CD4-positive, CD25-positive, alpha-beta regulatory T cell (primary cell): ENCODE measurements at regions not wholly inside any gene's neighbourhood (a gene's known extent, or its start where the extent isn't known, plus 50 kb on each side); places are given as distances from the start of the nearest gene placed in this dataset.
"Not testable (repeated sequence)": the region's sequence is repeated elsewhere in the genome, so short reads cannot be mapped to it uniquely, and the experiment has no call there.

Experiments used
- ATAC-seq, 2 donors: fragments of 150-1000 bp; cut with Tn5 transposase; one replicate each; pipeline ENCODE4 v1.10.0; 2021; ENCODE audit warnings: low read depth in 2 of 2, moderate number of reproducible peaks in 2 of 2, moderate library complexity in 1 of 2
- DNase-seq, 3 donors: peaks; one replicate each; pipeline versions ENCODE4 v3.0.0 to v3.0.0-alpha.2; 2012 to 2022; ENCODE audit warnings: mixed read lengths in 1 of 3
- H3K27ac ChIP-seq: one replicate; pipeline ENCODE4 v1.7.0; 2013; ENCODE audit warnings: mild to moderate bottlenecking, low read length; ENCODE audit not compliant: insufficient read depth, poor library complexity, severe bottlenecking
- H3K27me3 ChIP-seq: one replicate; pipeline ENCODE4 v1.7.0; 2013; ENCODE audit warnings: low read length; ENCODE audit not compliant: control insufficient read depth, insufficient read depth
- H3K36me3 ChIP-seq: one replicate; pipeline ENCODE4 v1.7.0; 2013; ENCODE audit warnings: mild to moderate bottlenecking, low read length, moderate library complexity; ENCODE audit not compliant: control insufficient read depth, insufficient read depth
- H3K4me1 ChIP-seq: 2 replicates; pipeline ENCODE4 v1.7.0; 2013; ENCODE audit warnings: mild to moderate bottlenecking, low read length; ENCODE audit not compliant: insufficient read depth, control insufficient read depth, poor library complexity, severe bottlenecking
- H3K4me3 ChIP-seq: one replicate; pipeline ENCODE4 v1.7.0; 2013; ENCODE audit warnings: low read depth, mild to moderate bottlenecking, low read length, moderate library complexity
- H3K9me3 ChIP-seq, 2 experiments: 1 replicate in 1 of 2; 2 replicates in 1 of 2; pipeline ENCODE4 v1.7.0; 2013; ENCODE audit warnings: low read length in 2 of 2, mild to moderate bottlenecking in 1 of 2, moderate library complexity in 1 of 2; ENCODE audit not compliant: control insufficient read depth in 2 of 2
- H3K27ac Mint-ChIP-seq, 3 donors: one replicate each; pipeline ENCODE4 v1.8.0; 2020 to 2022; ENCODE audit warnings: mild to moderate bottlenecking in 3 of 3, mixed read lengths in 3 of 3, moderate library complexity in 2 of 3
- H3K27me3 Mint-ChIP-seq: one replicate; pipeline ENCODE4 v1.8.0; 2022; ENCODE audit warnings: mild to moderate bottlenecking, mixed read lengths
- H3K36me3 Mint-ChIP-seq: one replicate; pipeline ENCODE4 v1.8.0; 2020; ENCODE audit warnings: mixed read lengths
- H3K4me1 Mint-ChIP-seq, 4 donors: one replicate each; pipeline ENCODE4 v1.8.0; 2020 to 2022; ENCODE audit warnings: mixed read lengths in 4 of 4, mild to moderate bottlenecking in 1 of 4
- H3K4me3 Mint-ChIP-seq, 4 donors: one replicate each; pipeline ENCODE4 v1.8.0; 2020 to 2022; ENCODE audit warnings: mild to moderate bottlenecking in 4 of 4, mixed read lengths in 4 of 4, moderate library complexity in 3 of 4
- H3K9me3 Mint-ChIP-seq, 7 donors: one replicate each; pipeline ENCODE4 v1.8.0; 2020 to 2022; ENCODE audit warnings: mixed read lengths in 7 of 7, mild to moderate bottlenecking in 3 of 7, moderate library complexity in 2 of 7

DNA sequence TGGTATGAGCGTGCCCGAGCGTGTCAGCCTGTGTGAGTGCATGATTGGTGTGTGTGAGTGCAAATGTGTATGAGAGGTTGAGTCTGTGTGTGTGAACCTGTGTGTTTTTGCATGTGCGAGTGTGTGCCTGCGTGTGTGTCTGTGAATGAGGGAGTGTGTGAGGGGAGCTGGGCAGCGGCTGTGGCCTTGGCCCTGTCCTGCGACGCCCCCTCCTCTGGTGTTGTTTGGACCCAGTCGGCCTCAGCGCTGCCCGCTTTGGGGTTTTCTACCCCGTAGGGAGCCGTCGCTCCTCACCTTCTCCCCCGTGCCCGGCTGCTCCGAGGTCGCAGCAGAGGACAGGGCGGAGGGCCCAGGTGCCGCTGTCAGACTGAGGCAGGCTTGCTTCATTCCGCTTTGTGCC is 69.0 kb downstream of the TMEM121 start:
- ATAC-seq, DNase-seq, H3K27ac ChIP-seq, H3K36me3 Mint-ChIP-seq, H3K4me1 Mint-ChIP-seq, H3K4me3 ChIP-seq, H3K36me3 ChIP-seq, H3K9me3 ChIP-seq, H3K9me3 Mint-ChIP-seq, H3K4me1 ChIP-seq, H3K4me3 Mint-ChIP-seq, H3K27me3 Mint-ChIP-seq, H3K27ac Mint-ChIP-seq, H3K27me3 ChIP-seq: not testable (repeated sequence)

- H3K27me3 Mint-ChIP-seq, ATAC-seq, H3K9me3 Mint-ChIP-seq, H3K4me1 ChIP-seq, H3K27ac Mint-ChIP-seq, H3K36me3 ChIP-seq, DNase-seq, H3K4me3 Mint-ChIP-seq, H3K9me3 ChIP-seq, H3K27ac ChIP-seq, H3K4me3 ChIP-seq, H3K4me1 Mint-ChIP-seq, H3K27me3 ChIP-seq, H3K36me3 Mint-ChIP-seq: not testable (repeated sequence)
Observed at GRCh38 chr14:105596374-105596773, 70.0 kb downstream of the TMEM121 start.

DNA sequence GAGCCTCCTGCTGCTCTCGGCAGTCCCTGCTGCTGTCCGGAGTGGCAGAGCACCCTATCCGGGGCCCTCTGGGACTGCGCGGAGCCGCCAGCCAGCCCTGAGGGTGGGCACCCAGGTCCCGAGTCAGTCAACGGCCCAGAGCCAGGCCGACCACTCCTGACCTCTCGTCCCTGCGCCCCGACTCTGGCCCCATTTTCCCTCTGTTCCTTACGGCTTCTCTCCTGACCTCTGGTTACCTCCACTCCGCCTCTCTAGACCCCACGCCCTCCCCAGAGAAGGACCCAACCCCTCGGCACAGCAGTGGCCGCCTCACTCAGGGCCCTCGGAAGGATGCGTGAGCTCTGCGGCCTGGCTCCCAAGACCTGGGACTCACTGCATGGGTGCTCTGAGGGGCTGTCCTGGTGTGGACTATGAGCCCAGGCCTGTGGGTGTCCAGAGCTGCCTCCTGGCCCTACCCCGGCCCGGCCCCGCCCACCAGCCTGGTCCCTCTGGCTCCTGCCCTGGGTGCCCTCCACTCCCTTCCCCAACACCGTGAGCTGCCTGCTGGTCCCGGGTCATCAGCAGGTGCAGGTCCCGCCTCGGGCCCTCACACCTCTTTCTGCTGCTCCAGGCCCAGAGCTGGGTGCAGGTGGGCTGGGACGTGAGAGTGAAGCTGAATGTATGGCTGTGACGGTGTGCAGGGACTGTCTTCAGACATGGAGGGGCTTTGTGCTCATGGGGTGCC is 71.8 kb downstream of the TMEM121 start:
- not testable (repeated sequence) for H3K27me3 Mint-ChIP-seq, H3K27ac ChIP-seq, ATAC-seq, H3K36me3 ChIP-seq, H3K9me3 Mint-ChIP-seq, DNase-seq, H3K27ac Mint-ChIP-seq, H3K4me3 ChIP-seq, H3K9me3 ChIP-seq, H3K4me1 ChIP-seq, H3K4me1 Mint-ChIP-seq, H3K27me3 ChIP-seq, H3K36me3 Mint-ChIP-seq, H3K4me3 Mint-ChIP-seq

DNA sequence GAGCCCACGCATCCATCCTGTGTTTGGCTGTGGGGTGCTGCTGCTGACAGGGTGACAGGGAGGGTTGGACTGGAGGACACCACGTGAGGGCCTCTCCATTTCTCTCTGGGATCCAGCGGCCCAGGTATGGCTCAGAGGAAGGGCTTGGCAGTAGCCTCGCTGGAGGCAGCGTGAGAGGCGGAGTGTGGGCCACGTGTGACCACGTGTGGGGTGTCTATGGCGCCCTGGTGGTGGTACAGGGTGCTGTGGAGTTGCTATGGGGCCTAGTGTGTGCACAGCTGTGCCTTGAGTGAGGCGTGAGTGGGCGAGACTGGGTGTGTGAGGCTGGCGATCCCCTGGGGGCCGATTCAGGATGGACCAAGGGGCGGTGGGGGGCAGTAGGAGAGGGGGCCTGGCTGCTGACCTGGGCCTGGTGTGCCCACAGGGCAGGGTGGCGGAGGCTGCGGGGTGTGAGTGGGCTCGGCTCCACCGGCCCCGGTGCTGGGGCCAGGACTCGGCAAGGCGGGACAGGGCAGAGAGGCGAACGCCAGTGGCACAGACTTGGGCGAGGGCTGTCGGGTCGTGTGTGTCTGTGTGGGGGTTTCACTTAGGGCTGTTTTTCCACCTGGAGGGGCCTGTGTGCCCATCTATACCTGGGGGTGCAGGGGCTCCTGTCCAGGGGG is 72.7 kb downstream of the TMEM121 start:
- H3K36me3 ChIP-seq, H3K27ac Mint-ChIP-seq, H3K4me1 Mint-ChIP-seq, DNase-seq, H3K27me3 ChIP-seq, H3K27me3 Mint-ChIP-seq, H3K27ac ChIP-seq, H3K4me1 ChIP-seq, H3K36me3 Mint-ChIP-seq, H3K4me3 Mint-ChIP-seq, H3K9me3 ChIP-seq, H3K4me3 ChIP-seq, H3K9me3 Mint-ChIP-seq, ATAC-seq: not testable (repeated sequence)

DNA sequence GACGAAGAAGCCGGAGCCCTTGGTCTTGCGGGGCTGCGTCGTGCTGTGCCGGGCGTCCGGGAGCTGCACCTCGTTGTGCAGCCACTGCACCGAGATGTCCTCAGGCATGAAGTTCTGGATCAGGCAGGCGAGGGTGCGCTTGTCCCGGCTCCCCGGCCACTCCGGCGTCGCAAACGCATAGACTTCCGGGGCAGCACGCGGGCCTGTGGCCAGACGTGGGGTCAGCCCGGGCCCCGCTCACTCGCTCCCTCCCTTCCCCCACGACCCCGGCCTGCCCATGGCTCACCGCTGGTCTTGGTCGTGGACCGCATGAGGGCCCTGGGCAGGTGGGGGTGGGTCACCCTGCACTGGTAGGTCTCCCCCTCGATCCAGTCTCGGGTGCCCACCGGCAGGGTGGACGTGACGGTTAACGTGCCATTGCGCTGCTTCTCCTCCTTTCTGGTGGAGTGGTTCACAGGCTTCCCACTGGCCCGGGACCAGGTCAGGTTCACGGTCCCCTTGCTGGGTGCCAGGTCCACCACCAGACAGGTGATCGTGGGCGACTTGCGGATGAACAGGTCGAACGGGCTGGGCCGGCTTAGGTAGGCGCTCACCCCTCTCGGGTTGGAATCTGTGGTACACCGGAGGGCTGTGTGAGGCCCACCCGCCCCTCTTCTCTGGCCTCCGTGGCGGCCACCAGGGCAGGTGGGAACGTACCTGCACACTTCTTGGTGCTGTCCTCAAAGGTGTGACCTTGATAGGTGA is 74.0 kb downstream of the TMEM121 start:
- not testable (repeated sequence) for H3K4me3 Mint-ChIP-seq, H3K36me3 Mint-ChIP-seq, H3K9me3 Mint-ChIP-seq, H3K4me1 ChIP-seq, H3K9me3 ChIP-seq, H3K27me3 Mint-ChIP-seq, DNase-seq, H3K27ac ChIP-seq, H3K4me1 Mint-ChIP-seq, H3K36me3 ChIP-seq, H3K27me3 ChIP-seq, H3K4me3 ChIP-seq, ATAC-seq, H3K27ac Mint-ChIP-seq

DNA sequence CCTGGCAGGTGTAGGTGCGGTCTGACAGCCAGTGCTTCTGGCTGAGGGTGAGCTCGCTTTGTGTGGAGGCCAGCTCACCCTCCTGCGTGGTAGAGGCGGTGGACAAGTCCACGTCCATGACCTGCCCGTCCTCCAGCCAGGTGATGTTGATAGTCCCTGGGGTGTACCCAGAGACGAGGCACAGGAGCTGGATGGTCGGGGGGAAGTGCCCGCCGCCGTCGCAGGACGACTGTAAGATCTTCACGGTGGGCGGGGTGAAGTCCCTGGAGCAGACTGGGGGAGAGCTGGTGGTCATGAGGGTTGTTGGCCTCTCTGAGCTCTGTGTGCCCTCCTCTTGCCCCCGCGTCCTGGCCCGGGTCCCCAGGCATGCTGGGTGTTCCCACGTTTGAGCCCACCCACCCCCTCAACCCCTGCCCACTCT is 74.6 kb downstream of the TMEM121 start:
- H3K9me3 ChIP-seq: no peaks in the 10 kb centered on the region
- DNase-seq (no peak), ATAC-seq (no peak)
- no peak overlapping the region for H3K4me3 ChIP-seq
- Mint-ChIP-seq H3K4me3 (no peak overlapping the region), H3K36me3 (no peaks in the 10 kb centered on the region), H3K9me3 (no peaks in the 10 kb centered on the region), H3K27ac (no peak overlapping the region), H3K27me3 (no peaks in the 10 kb centered on the region), H3K4me1 (no peaks in the 10 kb centered on the region)
- no peaks in the 10 kb centered on the region for H3K4me1 ChIP-seq
- H3K36me3 ChIP-seq: no peaks in the 10 kb centered on the region
- no peaks in the 10 kb centered on the region for H3K27me3 ChIP-seq
- no peak overlapping the region for H3K27ac ChIP-seq

- DNase-seq (no peak), ATAC-seq (no peak)
- no peaks in the 10 kb centered on the region for H3K9me3 Mint-ChIP-seq
- H3K9me3 ChIP-seq: no peaks in the 10 kb centered on the region
- H3K4me1 Mint-ChIP-seq: no peaks in the 10 kb centered on the region
- H3K36me3 ChIP-seq: no peaks in the 10 kb centered on the region
- no peaks in the 10 kb centered on the region for H3K4me1 ChIP-seq
- H3K27me3 Mint-ChIP-seq: no peaks in the 10 kb centered on the region
- no peak overlapping the region for H3K4me3 ChIP-seq
- peak overlapping the region in 1 of 3 donors; percentile 48 for H3K27ac Mint-ChIP-seq
- H3K27me3 ChIP-seq: no peaks in the 10 kb centered on the region
- no peaks in the 10 kb centered on the region for H3K36me3 Mint-ChIP-seq
- H3K27ac ChIP-seq: no peak overlapping the region
- no peak overlapping the region for H3K4me3 Mint-ChIP-seq
Observed at GRCh38 chr14:105601360-105602242, 75.2 kb downstream of the TMEM121 start.
